GM12891 (cell line): ENCODE measurements at regions not wholly inside any gene's neighbourhood (a gene's known extent, or its start where the extent isn't known, plus 50 kb on each side); places are given as distances from the start of the nearest gene placed in this dataset.

ENCODE experiments used
- POLR2A ChIP-seq: IDR thresholded peaks from 2 replicates; pipeline ENCODE4 v1.6.1; 2011; ENCODE audit warnings: low read depth, low read length, control low read depth
- POLR2AphosphoS5 ChIP-seq: IDR thresholded peaks from 2 replicates; pipeline ENCODE4 v1.6.1; 2011; ENCODE audit warnings: low read depth, low read length, control low read depth

GRCh38 chr6:103812970-103813369 lies 1046.7 kb downstream of the HACE1 start:
- TF ChIP-seq POLR2A (no peak), POLR2AphosphoS5 (no peak)
